Neural cell (in vitro differentiated cells): ENCODE measurements at regions not wholly inside any gene's neighbourhood (a gene's known extent, or its start where the extent isn't known, plus 50 kb on each side); places are given as distances from the start of the nearest gene placed in this dataset.

Source experiments
- CTCF ChIP-seq: fragments of 450-650 bp; IDR thresholded peaks from 2 replicates; pipeline ENCODE4 v1.5.1; 2014; ENCODE audit warnings: antibody characterized with exemption, mild to moderate bottlenecking, moderate library complexity; ENCODE audit not compliant: poor library complexity, severe bottlenecking
- EP300 ChIP-seq: fragments of 450-650 bp; conservative IDR thresholded peaks from 2 replicates; pipeline ENCODE4 v1.6.1; 2014; ENCODE audit warnings: antibody characterized with exemption, mild to moderate bottlenecking, moderate library complexity; ENCODE audit not compliant: poor library complexity, severe bottlenecking
- EZH2 ChIP-seq: fragments of 200-600, 300-800 bp; shearing (Covaris generic), sonication (generic); IDR thresholded peaks from 2 replicates; pipeline ENCODE4 v1.6.1; 2014; ENCODE audit warnings: antibody characterized with exemption, low read length, borderline replicate concordance, mild to moderate bottlenecking; ENCODE audit not compliant: insufficient read depth, poor library complexity, severe bottlenecking
- RAD21 ChIP-seq: fragments of 450-650 bp; conservative IDR thresholded peaks from 2 replicates; pipeline ENCODE4 v1.6.1; 2014; ENCODE audit warnings: antibody characterized with exemption, mild to moderate bottlenecking, moderate library complexity
- REST ChIP-seq: IDR thresholded peaks from 2 replicates; pipeline ENCODE4 v1.6.1; 2012; ENCODE audit warnings: borderline replicate concordance

DNA sequence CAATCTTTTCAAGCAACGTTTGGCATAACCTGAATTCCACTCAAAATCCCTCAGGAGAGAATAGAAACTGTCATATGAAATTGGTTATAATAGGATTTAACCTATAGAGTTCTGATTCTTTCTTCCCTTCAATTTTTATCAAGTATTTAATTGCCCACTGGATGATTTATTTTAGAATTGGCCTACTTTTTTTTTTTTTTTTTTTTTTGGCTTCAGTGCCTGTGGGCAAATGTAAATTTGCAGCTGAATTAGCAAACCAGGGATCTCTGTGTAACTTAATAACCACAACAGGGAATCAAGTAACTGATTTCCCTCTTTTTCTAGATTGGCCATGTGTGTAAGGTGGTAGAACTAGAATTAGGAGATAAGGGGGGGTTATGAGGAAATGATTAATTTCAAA lies 157.0 kb downstream of the SOX4 start:
- TF ChIP-seq EZH2 (no peak), CTCF (no peak), REST (no peak), EP300 (no peak), RAD21 (no peak)
